ENCODE measurements at regions not wholly inside any gene's neighbourhood (a gene's known extent, or its start where the extent isn't known, plus 50 kb on each side); places are given as distances from the start of the nearest gene placed in this dataset.
A peak's percentile ranks its signal among the peaks of the same experiment; 100 is the strongest.

DNA sequence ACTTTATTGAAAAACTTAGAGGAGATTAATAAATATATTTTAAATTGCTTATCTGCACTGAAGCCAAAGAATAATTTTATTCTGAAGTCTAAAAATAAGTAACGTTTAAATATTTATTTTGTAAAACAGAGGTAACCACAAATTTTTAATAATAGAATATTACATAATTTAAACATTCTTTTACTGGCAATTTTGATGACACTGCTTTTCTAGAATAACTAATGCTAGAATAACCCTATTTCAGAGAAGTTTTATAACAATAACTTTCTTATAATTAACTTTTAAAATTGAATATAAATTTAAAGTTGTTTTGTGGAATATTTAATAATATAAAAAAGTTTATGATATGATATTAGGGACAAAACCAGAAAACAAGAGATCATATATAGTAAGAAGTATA lies 409.6 kb upstream of the KCNMB2 start:
- Mint-ChIP-seq H3K36me3 (peaks cover 16% of the 10 kb centered on the region), H3K4me3 (no peak overlapping the region), H3K27ac (no peak overlapping the region), H3K4me1 (0 out of 2 replicates have a peak, but pooled peaks cover 3% of the 10 kb centered on the region), H3K27me3 (ENCODE audit: low read depth) (no peaks in the 10 kb centered on the region), H3K9me3 (peaks cover 26% of the 10 kb centered on the region)
- ChIA-PET CTCF (interaction anchor here (1.0 kb wide), 1 partner anchor 48 kb away, joined by 4 read pairs; no protein-coding TSS in a partner anchor), POLR2A (no interaction called here)
- ATAC-seq (no peak), DNase-seq (ENCODE audit: low spot score) (no peak)
- TF ChIP-seq ELF4 (CRISPR knock-in tag; IDR thresholded peaks at IDR 0.05; ENCODE audit: low read depth) (no peak), NFATC4 (CRISPR knock-in tag; IDR thresholded peaks at IDR 0.05) (no peak), CREB1 (CRISPR knock-in tag; IDR thresholded peaks at IDR 0.05) (no peak), ZNF219 (CRISPR knock-in tag; IDR thresholded peaks at IDR 0.05; ENCODE audit: borderline replicate concordance) (no peak), EMX1 (CRISPR knock-in tag; IDR thresholded peaks at IDR 0.05) (no peak), MXD4 (CRISPR knock-in tag; IDR thresholded peaks at IDR 0.05; ENCODE audit: borderline replicate concordance) (no peak)
- TF ChIP-seq, protein P1, sequence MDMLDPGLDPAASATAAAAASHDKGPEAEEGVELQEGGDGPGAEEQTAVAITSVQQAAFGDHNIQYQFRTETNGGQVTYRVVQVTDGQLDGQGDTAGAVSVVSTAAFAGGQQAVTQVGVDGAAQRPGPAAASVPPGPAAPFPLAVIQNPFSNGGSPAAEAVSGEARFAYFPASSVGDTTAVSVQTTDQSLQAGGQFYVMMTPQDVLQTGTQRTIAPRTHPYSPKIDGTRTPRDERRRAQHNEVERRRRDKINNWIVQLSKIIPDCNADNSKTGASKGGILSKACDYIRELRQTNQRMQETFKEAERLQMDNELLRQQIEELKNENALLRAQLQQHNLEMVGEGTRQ (CRISPR knock-in tag; IDR thresholded peaks at IDR 0.05): no peak
- TF ChIP-seq, protein P2, sequence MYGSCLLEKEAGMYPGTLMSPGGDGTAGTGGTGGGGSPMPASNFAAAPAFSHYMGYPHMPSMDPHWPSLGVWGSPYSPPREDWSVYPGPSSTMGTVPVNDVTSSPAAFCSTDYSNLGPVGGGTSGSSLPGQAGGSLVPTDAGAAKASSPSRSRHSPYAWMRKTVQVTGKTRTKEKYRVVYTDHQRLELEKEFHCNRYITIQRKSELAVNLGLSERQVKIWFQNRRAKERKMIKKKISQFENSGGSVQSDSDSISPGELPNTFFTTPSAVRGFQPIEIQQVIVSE (CRISPR knock-in tag; IDR thresholded peaks at IDR 0.05; ENCODE audit: borderline replicate concordance): no peak

DNA sequence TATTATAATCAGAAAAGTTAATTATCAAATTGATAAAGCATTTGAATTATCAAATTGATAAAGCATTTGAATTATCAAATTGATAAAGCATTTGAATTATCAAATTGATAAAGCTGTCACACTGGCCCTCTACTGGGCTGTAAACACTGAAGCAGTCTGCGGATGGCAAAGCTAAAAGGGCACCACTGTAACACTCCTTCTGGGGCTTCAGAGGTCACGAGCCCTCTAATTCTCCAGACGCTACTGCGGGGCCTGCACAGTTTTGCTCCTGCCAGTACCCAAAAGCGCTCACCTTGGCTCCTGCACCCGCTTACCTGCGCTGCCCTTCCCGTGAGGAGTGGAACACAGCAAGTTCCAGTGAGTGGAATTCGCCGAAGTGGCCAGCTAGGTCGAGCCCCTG lies 409.0 kb upstream of the KCNMB2 start:
- CTCF ChIA-PET: interaction anchor here (1.0 kb wide), 1 partner anchor 49 kb away, joined by 4 read pairs; no protein-coding TSS in a partner anchor
- no peak for TF ChIP-seq NR3C1 (CRISPR knock-in tag; conservative IDR thresholded peaks at IDR 0.05; ENCODE audit: low read depth)
- ATAC-seq: peak; percentile 73

DNA sequence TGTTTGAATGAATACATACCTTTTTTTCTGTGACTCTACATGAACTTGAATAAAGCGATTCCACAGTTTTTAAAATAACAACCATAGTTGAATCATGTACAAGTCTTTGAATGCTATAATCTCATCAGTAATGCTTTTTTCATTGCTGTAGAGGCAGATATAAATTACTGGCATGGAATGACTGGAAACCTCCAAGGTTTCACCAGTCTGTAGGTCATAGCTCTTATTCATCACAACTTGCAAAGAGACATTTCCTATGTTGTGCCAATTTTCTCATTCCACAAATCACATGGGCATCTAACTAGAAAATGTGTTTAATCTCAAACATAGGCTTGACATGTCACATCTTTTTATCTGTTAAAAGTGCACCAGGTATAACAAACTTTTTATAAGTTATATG lies 407.1 kb upstream of the KCNMB2 start:
- no peak overlapping the region for H3K4me3 Mint-ChIP-seq
- peaks cover 22% of the 10 kb centered on the region for H3K9me3 Mint-ChIP-seq
- H3K4me1 Mint-ChIP-seq: no peaks in the 10 kb centered on the region
- no peaks in the 10 kb centered on the region for H3K27me3 Mint-ChIP-seq (ENCODE audit: low read depth)
- DNase-seq (ENCODE audit: low spot score): no peak
- ChIA-PET CTCF (no interaction called here), POLR2A (interaction anchor here (0.6 kb wide), 1 partner anchor 17 kb away, joined by 4 read pairs; no protein-coding TSS in a partner anchor)
- TF ChIP-seq ESRRA (CRISPR knock-in tag; IDR thresholded peaks at IDR 0.05; ENCODE audit: borderline replicate concordance): no peak
- ATAC-seq: no peak
- H3K36me3 Mint-ChIP-seq: peaks cover 15% of the 10 kb centered on the region
- H3K27ac Mint-ChIP-seq: no peak overlapping the region

More for the DNA sequence above, 409.0 kb upstream of the KCNMB2 start:
- DNase-seq (ENCODE audit: low spot score): no peak
- POLR2A ChIA-PET: no interaction called here
- Mint-ChIP-seq H3K27me3 (ENCODE audit: low read depth) (no peaks in the 10 kb centered on the region), H3K9me3 (peaks cover 22% of the 10 kb centered on the region), H3K4me1 (0 out of 2 replicates have a peak, but pooled peaks cover 3% of the 10 kb centered on the region), H3K4me3 (no peak overlapping the region), H3K27ac (no peak overlapping the region), H3K36me3 (peaks cover 15% of the 10 kb centered on the region)

DNA sequence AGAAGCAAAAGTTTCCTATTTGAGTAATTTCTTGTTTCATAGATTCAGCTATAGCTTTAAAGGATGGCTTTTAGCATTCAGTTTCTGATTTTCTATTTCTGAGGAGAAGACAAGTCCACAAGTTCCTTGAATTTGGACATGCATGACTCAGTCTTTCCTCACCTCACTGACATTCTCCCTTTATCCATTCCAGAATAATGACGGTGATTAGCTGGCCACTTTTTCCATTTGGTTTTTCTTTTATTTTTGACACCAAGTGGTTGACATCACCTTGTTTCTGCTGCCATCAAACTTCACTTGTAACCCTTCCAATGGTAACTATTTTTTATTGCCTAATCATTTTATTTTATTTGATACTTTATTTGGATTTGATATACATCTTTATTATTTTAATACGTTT lies 404.4 kb upstream of the KCNMB2 start:
- ChIA-PET POLR2A (no interaction called here), CTCF (no interaction called here)
- Mint-ChIP-seq H3K4me1 (no peaks in the 10 kb centered on the region), H3K36me3 (peaks cover 15% of the 10 kb centered on the region), H3K27me3 (ENCODE audit: low read depth) (no peaks in the 10 kb centered on the region), H3K9me3 (peaks cover 31% of the 10 kb centered on the region), H3K27ac (no peak overlapping the region), H3K4me3 (no peak overlapping the region)
- DNase-seq (ENCODE audit: low spot score) (no peak), ATAC-seq (no peak)
- TF ChIP-seq ELF4 (CRISPR knock-in tag; IDR thresholded peaks at IDR 0.05; ENCODE audit: low read depth): no peak
- TF ChIP-seq KAT7 (CRISPR knock-in tag; IDR thresholded peaks at IDR 0.05; ENCODE audit: borderline replicate concordance): no peak
- TF ChIP-seq FOXK1 (CRISPR knock-in tag; IDR thresholded peaks at IDR 0.05): no peak
- TF ChIP-seq, protein P3, sequence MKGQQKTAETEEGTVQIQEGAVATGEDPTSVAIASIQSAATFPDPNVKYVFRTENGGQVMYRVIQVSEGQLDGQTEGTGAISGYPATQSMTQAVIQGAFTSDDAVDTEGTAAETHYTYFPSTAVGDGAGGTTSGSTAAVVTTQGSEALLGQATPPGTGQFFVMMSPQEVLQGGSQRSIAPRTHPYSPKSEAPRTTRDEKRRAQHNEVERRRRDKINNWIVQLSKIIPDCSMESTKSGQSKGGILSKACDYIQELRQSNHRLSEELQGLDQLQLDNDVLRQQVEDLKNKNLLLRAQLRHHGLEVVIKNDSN (CRISPR knock-in tag; IDR thresholded peaks at IDR 0.05): no peak
- TF ChIP-seq, protein P4, sequence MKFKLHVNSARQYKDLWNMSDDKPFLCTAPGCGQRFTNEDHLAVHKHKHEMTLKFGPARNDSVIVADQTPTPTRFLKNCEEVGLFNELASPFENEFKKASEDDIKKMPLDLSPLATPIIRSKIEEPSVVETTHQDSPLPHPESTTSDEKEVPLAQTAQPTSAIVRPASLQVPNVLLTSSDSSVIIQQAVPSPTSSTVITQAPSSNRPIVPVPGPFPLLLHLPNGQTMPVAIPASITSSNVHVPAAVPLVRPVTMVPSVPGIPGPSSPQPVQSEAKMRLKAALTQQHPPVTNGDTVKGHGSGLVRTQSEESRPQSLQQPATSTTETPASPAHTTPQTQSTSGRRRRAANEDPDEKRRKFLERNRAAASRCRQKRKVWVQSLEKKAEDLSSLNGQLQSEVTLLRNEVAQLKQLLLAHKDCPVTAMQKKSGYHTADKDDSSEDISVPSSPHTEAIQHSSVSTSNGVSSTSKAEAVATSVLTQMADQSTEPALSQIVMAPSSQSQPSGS (CRISPR knock-in tag; IDR thresholded peaks at IDR 0.05; ENCODE audit: borderline replicate concordance, low read depth): no peak
- TF ChIP-seq, protein P5, sequence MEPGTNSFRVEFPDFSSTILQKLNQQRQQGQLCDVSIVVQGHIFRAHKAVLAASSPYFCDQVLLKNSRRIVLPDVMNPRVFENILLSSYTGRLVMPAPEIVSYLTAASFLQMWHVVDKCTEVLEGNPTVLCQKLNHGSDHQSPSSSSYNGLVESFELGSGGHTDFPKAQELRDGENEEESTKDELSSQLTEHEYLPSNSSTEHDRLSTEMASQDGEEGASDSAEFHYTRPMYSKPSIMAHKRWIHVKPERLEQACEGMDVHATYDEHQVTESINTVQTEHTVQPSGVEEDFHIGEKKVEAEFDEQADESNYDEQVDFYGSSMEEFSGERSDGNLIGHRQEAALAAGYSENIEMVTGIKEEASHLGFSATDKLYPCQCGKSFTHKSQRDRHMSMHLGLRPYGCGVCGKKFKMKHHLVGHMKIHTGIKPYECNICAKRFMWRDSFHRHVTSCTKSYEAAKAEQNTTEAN (CRISPR knock-in tag; IDR thresholded peaks at IDR 0.05): no peak
- TF ChIP-seq, protein P6, sequence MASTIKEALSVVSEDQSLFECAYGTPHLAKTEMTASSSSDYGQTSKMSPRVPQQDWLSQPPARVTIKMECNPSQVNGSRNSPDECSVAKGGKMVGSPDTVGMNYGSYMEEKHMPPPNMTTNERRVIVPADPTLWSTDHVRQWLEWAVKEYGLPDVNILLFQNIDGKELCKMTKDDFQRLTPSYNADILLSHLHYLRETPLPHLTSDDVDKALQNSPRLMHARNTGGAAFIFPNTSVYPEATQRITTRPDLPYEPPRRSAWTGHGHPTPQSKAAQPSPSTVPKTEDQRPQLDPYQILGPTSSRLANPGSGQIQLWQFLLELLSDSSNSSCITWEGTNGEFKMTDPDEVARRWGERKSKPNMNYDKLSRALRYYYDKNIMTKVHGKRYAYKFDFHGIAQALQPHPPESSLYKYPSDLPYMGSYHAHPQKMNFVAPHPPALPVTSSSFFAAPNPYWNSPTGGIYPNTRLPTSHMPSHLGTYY (CRISPR knock-in tag; IDR thresholded peaks at IDR 0.05): no peak
- no peak for TF ChIP-seq MXD4 (CRISPR knock-in tag; IDR thresholded peaks at IDR 0.05; ENCODE audit: borderline replicate concordance)
- no peak for TF ChIP-seq JAZF1 (CRISPR knock-in tag; IDR thresholded peaks at IDR 0.05)
- no peak for TF ChIP-seq ZNF396 (CRISPR knock-in tag; IDR thresholded peaks at IDR 0.05; ENCODE audit: borderline replicate concordance)
- TF ChIP-seq IRF2 (CRISPR knock-in tag; IDR thresholded peaks at IDR 0.05; ENCODE audit: borderline replicate concordance, low read depth): no peak
- no peak for TF ChIP-seq NFATC4 (CRISPR knock-in tag; IDR thresholded peaks at IDR 0.05)
- TF ChIP-seq, protein P7, sequence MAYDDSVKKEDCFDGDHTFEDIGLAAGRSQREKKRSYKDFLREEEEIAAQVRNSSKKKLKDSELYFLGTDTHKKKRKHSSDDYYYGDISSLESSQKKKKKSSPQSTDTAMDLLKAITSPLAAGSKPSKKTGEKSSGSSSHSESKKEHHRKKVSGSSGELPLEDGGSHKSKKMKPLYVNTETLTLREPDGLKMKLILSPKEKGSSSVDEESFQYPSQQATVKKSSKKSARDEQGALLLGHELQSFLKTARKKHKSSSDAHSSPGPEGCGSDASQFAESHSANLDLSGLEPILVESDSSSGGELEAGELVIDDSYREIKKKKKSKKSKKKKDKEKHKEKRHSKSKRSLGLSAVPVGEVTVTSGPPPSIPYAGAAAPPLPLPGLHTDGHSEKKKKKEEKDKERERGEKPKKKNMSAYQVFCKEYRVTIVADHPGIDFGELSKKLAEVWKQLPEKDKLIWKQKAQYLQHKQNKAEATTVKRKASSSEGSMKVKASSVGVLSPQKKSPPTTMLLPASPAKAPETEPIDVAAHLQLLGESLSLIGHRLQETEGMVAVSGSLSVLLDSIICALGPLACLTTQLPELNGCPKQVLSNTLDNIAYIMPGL (CRISPR knock-in tag; IDR thresholded peaks at IDR 0.05): no peak
